Endothelial cell of umbilical vein (primary cell): ENCODE measurements at regions not wholly inside any gene's neighbourhood (a gene's known extent, or its start where the extent isn't known, plus 50 kb on each side); places are given as distances from the start of the nearest gene placed in this dataset.

Source experiments
- BruUV-seq: library from RNA; stranded (reverse); fragments of 400-500 nt; replicated peaks from 2 replicates; lab custom pipeline; 2021; lab: Mats Ljungman, UMichigan
- CTCF ChIA-PET: fragments of 300-600, 350-600 bp; sonication (Branson Sonifier 250); formaldehyde crosslinking; loops from one replicate; lab custom pipeline; 2021; ENCODE audit warnings: antibody characterized with exemption, inconsistent platforms; lab: Charles Lee
- POLR2A ChIA-PET: fragments of 300-600, 350-600 bp; sonication (Branson Sonifier 250); formaldehyde crosslinking; loops from one replicate; lab custom pipeline; 2021; ENCODE audit warnings: antibody characterized with exemption, inconsistent platforms; lab: Charles Lee
- DNase-seq: peaks from one replicate; pipeline ENCODE4 v3.0.0-alpha.2; 2011; ENCODE audit warnings: low read depth, low spot score
- FAIRE-seq: peaks from 2 replicates; lab custom pipeline; 2011; peaks lifted over from hg19 to GRCh38; lab: Jason Lieb, UNC
- H2AFZ ChIP-seq: 2 replicates; pipeline ENCODE4 v1.6.0; 2012; ENCODE audit warnings: low read depth, low read length, control low read depth, inconsistent platforms
- H3K27ac ChIP-seq: 2 replicates; pipeline ENCODE4 v1.5.1; 2011; ENCODE audit warnings: low read depth, mild to moderate bottlenecking, control low read depth, low read length, moderate library complexity; ENCODE audit not compliant: insufficient read depth
- H3K27me3 ChIP-seq, 2 experiments: 2 replicates each; pipeline versions ENCODE4 v1.6.0 to v1.6.1; 2011; ENCODE audit warnings: low read length in 2 of 2, mixed read lengths in 1 of 2; ENCODE audit not compliant: control insufficient read depth in 2 of 2, insufficient read depth in 2 of 2
- H3K36me3 ChIP-seq, 2 experiments: 2 replicates in 1 of 2; 3 replicates in 1 of 2; pipeline ENCODE4 v1.5.1; 2011; ENCODE audit warnings: low read length in 2 of 2, mild to moderate bottlenecking in 1 of 2, moderate library complexity in 1 of 2; ENCODE audit not compliant: control insufficient read depth in 2 of 2, insufficient read depth in 2 of 2; ENCODE audit errors: extremely low read depth in 1 of 2
- H3K4me1 ChIP-seq: 3 replicates; pipeline ENCODE4 v1.5.1; 2011; ENCODE audit warnings: mild to moderate bottlenecking, low read length; ENCODE audit not compliant: control insufficient read depth, insufficient read depth; ENCODE audit errors: extremely low read depth
- H3K4me2 ChIP-seq: 2 replicates; pipeline ENCODE4 v1.6.1; 2011; ENCODE audit warnings: low read length, control low read depth, mixed read lengths; ENCODE audit not compliant: insufficient read depth
- H3K4me3 ChIP-seq, 3 experiments: fragments of 200-600 bp in 1 of 3; sonication (generic), shearing (Covaris generic) in 1 of 3; replicated peaks in 1 of 3; 2 replicates each; pipeline ENCODE4 v1.5.1; 2011 to 2016; ENCODE audit warnings: control low read depth in 3 of 3, low read length in 3 of 3, mild to moderate bottlenecking in 2 of 3, inconsistent platforms in 1 of 3, low read depth in 1 of 3, moderate library complexity in 1 of 3; ENCODE audit not compliant: insufficient read depth in 1 of 3
- H3K79me2 ChIP-seq: 2 replicates; pipeline ENCODE4 v1.6.0; 2012; ENCODE audit warnings: low read length, inconsistent platforms; ENCODE audit not compliant: control insufficient read depth, insufficient read depth
- H3K9ac ChIP-seq: replicated peaks from 2 replicates; pipeline ENCODE3; 2011; ENCODE audit warnings: low read length, control low read depth; ENCODE audit not compliant: insufficient read depth; ENCODE audit errors: extremely low read depth
- H3K9me1 ChIP-seq: replicated peaks from 3 replicates; pipeline ENCODE4 v1.6.0; 2011; ENCODE audit warnings: mild to moderate bottlenecking, low read length; ENCODE audit not compliant: control insufficient read depth, insufficient read depth; ENCODE audit errors: extremely low read depth
- H3K9me3 ChIP-seq: replicated peaks from 2 replicates; pipeline ENCODE4 v1.5.1; 2012; ENCODE audit warnings: low read length, inconsistent platforms; ENCODE audit not compliant: control insufficient read depth, insufficient read depth
- H4K20me1 ChIP-seq: replicated peaks from 2 replicates; pipeline ENCODE3; 2011; ENCODE audit warnings: mild to moderate bottlenecking, low read length; ENCODE audit not compliant: control insufficient read depth, insufficient read depth; ENCODE audit errors: extremely low read depth
- CTCF ChIP-seq, 2 donors: IDR thresholded peaks; 1 replicate in 1 of 2; 2 replicates in 1 of 2; pipeline ENCODE4 v1.5.1; 2011; ENCODE audit warnings: low read length in 2 of 2, mild to moderate bottlenecking in 2 of 2, moderate library complexity in 2 of 2, control low read depth in 1 of 2, inconsistent platforms in 1 of 2, low read depth in 1 of 2; ENCODE audit not compliant: insufficient read depth in 1 of 2; ENCODE audit errors: extremely low read depth in 1 of 2
- EZH2 ChIP-seq: IDR thresholded peaks from 2 replicates; pipeline ENCODE4 v1.6.1; 2012; ENCODE audit warnings: borderline replicate concordance, low read depth, mild to moderate bottlenecking, moderate library complexity, low read length, inconsistent platforms; ENCODE audit not compliant: severe bottlenecking
- FOS ChIP-seq: IDR thresholded peaks from 2 replicates; pipeline ENCODE4 v1.6.1; 2011; ENCODE audit warnings: mild to moderate bottlenecking, low read length, moderate library complexity, borderline replicate concordance; ENCODE audit not compliant: insufficient read depth
- GATA2 ChIP-seq: IDR thresholded peaks from 2 replicates; pipeline ENCODE4 v1.7.0; 2011; ENCODE audit warnings: low read depth, mild to moderate bottlenecking, moderate library complexity, mixed read lengths, low read length; ENCODE audit not compliant: insufficient read length, insufficient read depth
- JUN ChIP-seq: IDR thresholded peaks from 2 replicates; pipeline ENCODE4 v1.6.1; 2011; ENCODE audit warnings: borderline replicate concordance, low read depth; ENCODE audit not compliant: insufficient read length, insufficient read depth
- MAX ChIP-seq: IDR thresholded peaks from 2 replicates; pipeline ENCODE4 v1.6.1; 2011; ENCODE audit not compliant: insufficient read depth, insufficient read length
- MYC ChIP-seq: IDR thresholded peaks from one replicate; pipeline ENCODE4 v1.6.1; 2011; ENCODE audit warnings: mild to moderate bottlenecking, low read depth, low read length
- POLR2A ChIP-seq: IDR thresholded peaks from 2 replicates; pipeline ENCODE4 v1.6.1; 2012; ENCODE audit warnings: low read depth, mild to moderate bottlenecking, control low read depth, low read length
- POLR2AphosphoS5 ChIP-seq: IDR thresholded peaks from 2 replicates; pipeline ENCODE4 v1.6.1; 2012; ENCODE audit warnings: low read depth, mild to moderate bottlenecking, control low read depth, low read length, moderate library complexity; ENCODE audit not compliant: insufficient read depth
- dilution Hi-C: fragments of 300-500 bp; cut with MboI; formaldehyde crosslinking; loops from one replicate; pipeline ENCODE4 v1.15.0; 2019; ENCODE audit warnings: low sequenced_read_pairs; ENCODE audit not compliant: extremely low pct_ligation_motif_present
- intact Hi-C: fragments of 100-400 bp; cut with micrococcal nuclease; formaldehyde crosslinking; loops from one replicate; pipeline ENCODE4 v1.10.0; 2022

GRCh38 chr2:59041139-59041538 is 800.0 kb upstream of the FANCL start:
- Histone ChIP-seq H3K27ac (no peak overlapping the region), H3K9me1 (no peaks in the 10 kb centered on the region), H3K27me3 (no peaks in the 10 kb centered on the region), H3K36me3 (no peaks in the 10 kb centered on the region), H3K4me2 (no peak overlapping the region), H3K9me3 (no peaks in the 10 kb centered on the region), H3K9ac (no peak overlapping the region), H4K20me1 (no peaks in the 10 kb centered on the region), H3K79me2 (no peaks in the 10 kb centered on the region), H3K4me1 (no peaks in the 10 kb centered on the region), H2AFZ (no peak overlapping the region), H3K4me3 (no peak overlapping the region)
- DNase-seq (no peak), FAIRE-seq (no peak)
- BruUV-seq, result no TSS peak
- CTCF ChIA-PET, result interaction anchor here (1.0 kb wide), 1 partner anchor 16 kb away, joined by 3 read pairs; no protein-coding TSS in a partner anchor
- dilution Hi-C loops, result no loop called here
- intact Hi-C loops, result no loop called here
- TF ChIP-seq POLR2A, result no peak
- no peak for TF ChIP-seq GATA2
- no peak for TF ChIP-seq POLR2AphosphoS5
- no peak for TF ChIP-seq CTCF (IDR thresholded peaks at IDR 0.05; ENCODE audit: extremely low read depth in 1 of 2, insufficient read depth in 1 of 2, low read depth in 1 of 2, low read length in 2 of 2)
- no peak for TF ChIP-seq MYC
- no peak for TF ChIP-seq FOS
- TF ChIP-seq JUN, result no peak
- TF ChIP-seq EZH2, result no peak
- TF ChIP-seq MAX, result no peak
- POLR2A ChIA-PET, result no interaction called here
